ENCODE measurements at regions not wholly inside any gene's neighbourhood (a gene's known extent, or its start where the extent isn't known, plus 50 kb on each side); places are given as distances from the start of the nearest gene placed in this dataset.
A peak's percentile ranks its signal among the peaks of the same experiment; 100 is the strongest.

- Histone ChIP-seq H3K27me3 (no peaks in the 10 kb centered on the region), H3K9me3 (no peaks in the 10 kb centered on the region), H3K4me1 (peaks cover 5 to 13% (median 9%) of the 10 kb centered on the region in 4 donors), H3K27ac (replicated peaks in 1 of 4) (no peak overlapping the region), H3K36me3 (no peaks in the 10 kb centered on the region), H3K4me3 (no peak overlapping the region)
- DNase-seq (ENCODE audit: extremely low spot score), result peak; percentile 87
- WGBS, result 93% methylated on average over 20 of the region's 36 CpGs
- intact Hi-C loops (cut with DNase I), result no loop called here
- TF ChIP-seq CTCF (IDR thresholded peaks at IDR 0.05) (no peak), POLR2A (IDR thresholded peaks at IDR 0.05; ENCODE audit: low read depth) (no peak), POLR2AphosphoS5 (IDR thresholded peaks at IDR 0.05) (no peak), EP300 (IDR thresholded peaks at IDR 0.05) (no peak)
These were observed 146.4 kb upstream of the ARID1B start for GRCh38 chr6:156630613-156631302.

GRCh38 chr6:156628805-156629204, 148.4 kb upstream of the ARID1B start:
- 65% methylated on average over 3 of the region's 3 CpGs for WGBS
- no peaks in the 10 kb centered on the region for H3K9me3 ChIP-seq
- no peak overlapping the region for H3K4me3 ChIP-seq
- no peaks in the 10 kb centered on the region for H3K27me3 ChIP-seq
- H3K27ac ChIP-seq (replicated peaks in 1 of 4), result no peak overlapping the region
- H3K4me1 ChIP-seq, result peaks cover 0 to 3% (median under 1%) of the 10 kb centered on the region in 4 donors
- no peaks in the 10 kb centered on the region for H3K36me3 ChIP-seq
- intact Hi-C loops (cut with DNase I), result no loop called here
- TF ChIP-seq POLR2AphosphoS5 (IDR thresholded peaks at IDR 0.05) (no peak), POLR2A (IDR thresholded peaks at IDR 0.05; ENCODE audit: low read depth) (no peak), EP300 (IDR thresholded peaks at IDR 0.05) (no peak), CTCF (IDR thresholded peaks at IDR 0.05) (no peak)
- DNase-seq (ENCODE audit: extremely low spot score), result no peak

GRCh38 chr6:156627524-156627923, 149.7 kb upstream of the ARID1B start:
- Histone ChIP-seq H3K4me3 (no peak overlapping the region), H3K36me3 (no peaks in the 10 kb centered on the region), H3K4me1 (peaks cover 0 to 3% (median 0%) of the 10 kb centered on the region in 4 donors), H3K9me3 (no peaks in the 10 kb centered on the region), H3K27me3 (no peaks in the 10 kb centered on the region), H3K27ac (replicated peaks in 1 of 4) (no peak overlapping the region)
- DNase-seq (ENCODE audit: extremely low spot score), result peak; percentile 75
- intact Hi-C loops (cut with DNase I), result no loop called here
- 89% methylated on average over 1 of the region's 1 CpG for WGBS
- TF ChIP-seq POLR2A (IDR thresholded peaks at IDR 0.05; ENCODE audit: low read depth), result no peak
- TF ChIP-seq CTCF (IDR thresholded peaks at IDR 0.05), result no peak
- no peak for TF ChIP-seq POLR2AphosphoS5 (IDR thresholded peaks at IDR 0.05)
- no peak for TF ChIP-seq EP300 (IDR thresholded peaks at IDR 0.05)

- 91% methylated on average over 3 of the region's 3 CpGs for WGBS
These were observed 155.0 kb upstream of the ARID1B start for GRCh38 chr6:156622185-156622584.

More at GRCh38 chr6:156622185-156622584, 155.0 kb upstream of the ARID1B start:
- no peaks in the 10 kb centered on the region for H3K27me3 ChIP-seq
- no peak overlapping the region for H3K27ac ChIP-seq (replicated peaks in 1 of 4)
- no peak for DNase-seq (ENCODE audit: extremely low spot score)
- intact Hi-C loops (cut with DNase I), result no loop called here
- TF ChIP-seq CTCF (IDR thresholded peaks at IDR 0.05) (no peak), EP300 (IDR thresholded peaks at IDR 0.05) (no peak), POLR2AphosphoS5 (IDR thresholded peaks at IDR 0.05) (no peak), POLR2A (IDR thresholded peaks at IDR 0.05; ENCODE audit: low read depth) (no peak)
- H3K36me3 ChIP-seq, result no peaks in the 10 kb centered on the region
- no peaks in the 10 kb centered on the region for H3K9me3 ChIP-seq
- no peak overlapping the region for H3K4me3 ChIP-seq
- H3K4me1 ChIP-seq, result peaks cover 0 to 3% (median 0%) of the 10 kb centered on the region in 4 donors

Measured in esophagus muscularis mucosa (tissue), 4 donors.